ENCODE measurements at regions not wholly inside any gene's neighbourhood (a gene's known extent, or its start where the extent isn't known, plus 50 kb on each side); places are given as distances from the start of the nearest gene placed in this dataset.

GRCh38 chr6:126640356-126640755 lies 300.4 kb downstream of the CENPW start:
- TF ChIP-seq LEF1 (IDR thresholded peaks at IDR 0.05; ENCODE audit: borderline replicate concordance) (no peak), ARNT (IDR thresholded peaks at IDR 0.05) (no peak), SUZ12 (IDR thresholded peaks at IDR 0.05) (no peak), FOXA1 (IDR thresholded peaks at IDR 0.05) (no peak), ELF4 (IDR thresholded peaks at IDR 0.05) (no peak)
- POLR2A ChIA-PET, result no interaction called here
- CTCF ChIA-PET, result no interaction called here
- DNase-seq (ENCODE audit: extremely low spot score), result no peak

GRCh38 chr6:126640921-126641320 lies 301.0 kb downstream of the CENPW start:
- ChIA-PET POLR2A (no interaction called here), CTCF (no interaction called here)
- TF ChIP-seq ZNF384 (IDR thresholded peaks at IDR 0.05), result no peak
- no peak for TF ChIP-seq TARDBP (IDR thresholded peaks at IDR 0.05)
- no peak for TF ChIP-seq FOXM1 (IDR thresholded peaks at IDR 0.05; ENCODE audit: borderline replicate concordance)
- no peak for TF ChIP-seq L3MBTL2 (conservative IDR thresholded peaks at IDR 0.05)
- TF ChIP-seq LEF1 (IDR thresholded peaks at IDR 0.05; ENCODE audit: borderline replicate concordance), result no peak
- DNase-seq (ENCODE audit: extremely low spot score), result no peak

DNA sequence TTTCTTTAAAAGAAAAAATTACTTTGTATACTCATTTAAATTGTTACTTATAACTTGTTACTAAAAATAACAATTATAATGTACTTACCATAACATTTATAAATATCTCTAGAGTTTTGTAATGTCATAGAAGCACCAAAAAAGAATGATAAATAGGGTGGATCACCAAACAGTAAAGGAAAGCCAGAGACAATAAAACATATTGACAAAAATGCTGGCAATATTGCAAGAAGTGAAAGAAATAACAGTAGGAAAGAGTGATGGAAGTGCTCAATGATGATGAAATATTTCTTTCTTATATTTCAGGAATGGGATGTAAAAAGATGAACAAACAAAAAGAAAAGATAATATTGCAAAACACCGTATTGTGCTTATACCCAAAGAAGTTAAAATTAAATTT lies 301.7 kb downstream of the CENPW start:
- POLR2A ChIA-PET, result no interaction called here
- no peak for DNase-seq (ENCODE audit: extremely low spot score)
- no peak for TF ChIP-seq PKNOX1 (IDR thresholded peaks at IDR 0.05)
- TF ChIP-seq SUZ12 (IDR thresholded peaks at IDR 0.05), result no peak
- TF ChIP-seq SP1 (IDR thresholded peaks at IDR 0.05), result no peak
- no peak for TF ChIP-seq ARNT (IDR thresholded peaks at IDR 0.05)
- no peak for TF ChIP-seq NFRKB (IDR thresholded peaks at IDR 0.05)
- TF ChIP-seq BHLHE40 (IDR thresholded peaks at IDR 0.05; ENCODE audit: borderline replicate concordance), result no peak
- no peak for TF ChIP-seq ELF4 (IDR thresholded peaks at IDR 0.05)
- no peak for TF ChIP-seq ZNF384 (IDR thresholded peaks at IDR 0.05)
- TF ChIP-seq FOXK2 (IDR thresholded peaks at IDR 0.05), result no peak
- no peak for TF ChIP-seq FOXA1 (IDR thresholded peaks at IDR 0.05)
- no peak for TF ChIP-seq CTBP1 (IDR thresholded peaks at IDR 0.05; ENCODE audit: borderline replicate concordance)
- TF ChIP-seq LEF1 (IDR thresholded peaks at IDR 0.05; ENCODE audit: borderline replicate concordance), result no peak
- TF ChIP-seq L3MBTL2 (conservative IDR thresholded peaks at IDR 0.05), result no peak
- CTCF ChIA-PET, result no interaction called here

GRCh38 chr6:126643352-126643751 lies 303.4 kb downstream of the CENPW start:
- DNase-seq (ENCODE audit: extremely low spot score), result no peak
- no peak for TF ChIP-seq ARNT (IDR thresholded peaks at IDR 0.05)
- TF ChIP-seq FOXK2 (IDR thresholded peaks at IDR 0.05), result no peak
- CTCF ChIA-PET, result no interaction called here
- POLR2A ChIA-PET, result no interaction called here

GRCh38 chr6:126650931-126651330 lies 311.0 kb downstream of the CENPW start:
- no peak for TF ChIP-seq LEF1 (IDR thresholded peaks at IDR 0.05; ENCODE audit: borderline replicate concordance)
- no peak for TF ChIP-seq ZNF384 (IDR thresholded peaks at IDR 0.05)
- no peak for TF ChIP-seq FOXA1 (IDR thresholded peaks at IDR 0.05)
- no peak for TF ChIP-seq SP1 (IDR thresholded peaks at IDR 0.05)
- TF ChIP-seq TARDBP (IDR thresholded peaks at IDR 0.05), result no peak
- no peak for TF ChIP-seq CTBP1 (IDR thresholded peaks at IDR 0.05; ENCODE audit: borderline replicate concordance)
- no peak for TF ChIP-seq ELF4 (IDR thresholded peaks at IDR 0.05)
- TF ChIP-seq NFRKB (IDR thresholded peaks at IDR 0.05), result no peak
- TF ChIP-seq PKNOX1 (IDR thresholded peaks at IDR 0.05), result no peak
- no peak for TF ChIP-seq FOXM1 (IDR thresholded peaks at IDR 0.05; ENCODE audit: borderline replicate concordance)
- TF ChIP-seq ARNT (IDR thresholded peaks at IDR 0.05), result no peak
- no peak for TF ChIP-seq BHLHE40 (IDR thresholded peaks at IDR 0.05; ENCODE audit: borderline replicate concordance)
- TF ChIP-seq HDGF (IDR thresholded peaks at IDR 0.05; ENCODE audit: borderline replicate concordance), result no peak
- no peak for TF ChIP-seq SUZ12 (IDR thresholded peaks at IDR 0.05)
- no peak for TF ChIP-seq FOXK2 (IDR thresholded peaks at IDR 0.05)
- no peak for TF ChIP-seq L3MBTL2 (conservative IDR thresholded peaks at IDR 0.05)
- POLR2A ChIA-PET, result no interaction called here
- no peak for DNase-seq (ENCODE audit: extremely low spot score)
- CTCF ChIA-PET, result no interaction called here

GRCh38 chr6:126657561-126658175 lies 317.8 kb downstream of the CENPW start:
- ChIA-PET CTCF (interaction anchor here (0.6 kb wide), 2 partner anchors 521 to 1465 kb away, joined by 3 to 4 read pairs; no protein-coding TSS in a partner anchor), POLR2A (no interaction called here)
- peak; percentile 31 for DNase-seq (ENCODE audit: extremely low spot score)
- no peak for TF ChIP-seq SP1 (IDR thresholded peaks at IDR 0.05)
- no peak for TF ChIP-seq L3MBTL2 (conservative IDR thresholded peaks at IDR 0.05)
- TF ChIP-seq CTBP1 (IDR thresholded peaks at IDR 0.05; ENCODE audit: borderline replicate concordance), result no peak
- TF ChIP-seq FOXA1 (IDR thresholded peaks at IDR 0.05), result no peak
- no peak for TF ChIP-seq ARNT (IDR thresholded peaks at IDR 0.05)
- no peak for TF ChIP-seq ZNF384 (IDR thresholded peaks at IDR 0.05)
- TF ChIP-seq BHLHE40 (IDR thresholded peaks at IDR 0.05; ENCODE audit: borderline replicate concordance), result no peak
- TF ChIP-seq SUZ12 (IDR thresholded peaks at IDR 0.05), result no peak
- TF ChIP-seq NFRKB (IDR thresholded peaks at IDR 0.05), result no peak
- no peak for TF ChIP-seq TARDBP (IDR thresholded peaks at IDR 0.05)
- no peak for TF ChIP-seq PKNOX1 (IDR thresholded peaks at IDR 0.05)
- no peak for TF ChIP-seq LEF1 (IDR thresholded peaks at IDR 0.05; ENCODE audit: borderline replicate concordance)

DNA sequence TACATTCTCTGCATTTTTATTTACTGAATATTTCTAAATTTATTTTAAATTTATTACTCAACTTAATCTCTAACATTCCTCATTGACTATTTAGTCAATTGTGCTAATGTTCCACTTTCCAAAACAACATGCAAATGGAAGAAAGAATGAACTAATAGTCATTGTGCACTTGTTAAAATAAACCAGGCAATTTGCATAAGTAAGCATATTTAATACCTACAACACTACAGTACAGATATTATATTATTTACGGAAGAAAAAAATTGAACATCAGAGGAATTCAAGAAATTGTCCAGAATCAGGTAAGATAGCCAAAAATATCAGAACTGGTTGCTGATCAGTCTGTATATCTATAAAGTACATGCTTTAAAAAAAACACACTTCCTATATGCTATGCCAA lies 320.5 kb downstream of the CENPW start:
- TF ChIP-seq CTBP1 (IDR thresholded peaks at IDR 0.05; ENCODE audit: borderline replicate concordance) (no peak), NFRKB (IDR thresholded peaks at IDR 0.05) (no peak), HDGF (IDR thresholded peaks at IDR 0.05; ENCODE audit: borderline replicate concordance) (no peak), FOXM1 (IDR thresholded peaks at IDR 0.05; ENCODE audit: borderline replicate concordance) (no peak), FOXA1 (IDR thresholded peaks at IDR 0.05) (no peak), SUZ12 (IDR thresholded peaks at IDR 0.05) (no peak), TARDBP (IDR thresholded peaks at IDR 0.05) (no peak), ELF4 (IDR thresholded peaks at IDR 0.05) (no peak), ARNT (IDR thresholded peaks at IDR 0.05) (no peak)
- CTCF ChIA-PET, result interaction anchor here (0.6 kb wide), 1 partner anchor 1055 kb away, joined by 4 read pairs; no protein-coding TSS in a partner anchor
- no peak for DNase-seq (ENCODE audit: extremely low spot score)
- POLR2A ChIA-PET, result no interaction called here

Data from HEK293T (cell line).